ENCODE measurements at regions not wholly inside any gene's neighbourhood (a gene's known extent, or its start where the extent isn't known, plus 50 kb on each side); places are given as distances from the start of the nearest gene placed in this dataset.

DNA sequence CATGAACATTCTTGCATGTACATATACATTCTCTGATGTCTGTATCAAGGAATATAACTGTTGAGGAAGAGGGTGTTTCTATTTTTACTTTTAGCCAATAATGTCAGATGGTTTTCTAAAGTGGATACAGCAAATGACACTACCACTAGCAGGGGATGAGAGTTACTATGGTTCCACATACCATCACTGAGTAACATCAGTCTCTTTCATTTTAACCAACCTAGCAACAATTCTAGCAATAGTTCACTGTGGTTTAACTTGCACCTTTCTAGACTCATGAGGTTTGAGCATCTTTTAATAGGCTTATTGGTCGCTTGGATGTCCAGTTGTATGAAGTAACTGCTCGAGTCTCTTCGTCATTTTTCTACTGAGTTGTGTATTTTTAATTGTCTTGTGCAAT, 68.5 kb upstream of the ZNF746 start:
- H3K4me1 ChIP-seq (ENCODE audit: insufficient read depth): peaks cover 33% of the 10 kb centered on the region
- H3K9me2 ChIP-seq (ENCODE audit: insufficient read depth): no peaks in the 10 kb centered on the region
- WGBS, 2 experiments (ENCODE audit: low coverage in 1 of 2, low lambda C conversion rate in 2 of 2, missing lambda C conversion rate in 2 of 2): 97 to 99% methylated on average over 3 of the region's 3 CpGs
- H3K36me3 ChIP-seq (ENCODE audit: low read depth): peaks cover 16% of the 10 kb centered on the region
- no peak overlapping the region for H3K9ac ChIP-seq
- H3K79me2 ChIP-seq (ENCODE audit: insufficient read depth): peaks cover 87% of the 10 kb centered on the region
- no peak for TF ChIP-seq EZH2phosphoT487 (IDR thresholded peaks at IDR 0.05; ENCODE audit: insufficient read depth, low read depth)
- TF ChIP-seq EZH2 (IDR thresholded peaks at IDR 0.05; ENCODE audit: insufficient read depth, poor library complexity, severe bottlenecking): no peak
- peaks cover 4% of the 10 kb centered on the region for H3K9me3 ChIP-seq (ENCODE audit: low read depth)
- H3F3A ChIP-seq (ENCODE audit: insufficient read depth): peaks cover 20% of the 10 kb centered on the region
- no peaks in the 10 kb centered on the region for H4K20me1 ChIP-seq (ENCODE audit: insufficient read depth)
- H3K4me2 ChIP-seq (ENCODE audit: unreplicated experiment): no peak overlapping the region
- in situ Hi-C loops (cut with MboI): no loop called here
- no peak overlapping the region for H2AFZ ChIP-seq
- no peak overlapping the region for H3K27ac ChIP-seq
- H3K27me3 ChIP-seq (replicated peaks; ENCODE audit: insufficient read depth): no peaks in the 10 kb centered on the region
- no peak for DNase-seq
- H3K4me3 ChIP-seq: no peak overlapping the region

DNA sequence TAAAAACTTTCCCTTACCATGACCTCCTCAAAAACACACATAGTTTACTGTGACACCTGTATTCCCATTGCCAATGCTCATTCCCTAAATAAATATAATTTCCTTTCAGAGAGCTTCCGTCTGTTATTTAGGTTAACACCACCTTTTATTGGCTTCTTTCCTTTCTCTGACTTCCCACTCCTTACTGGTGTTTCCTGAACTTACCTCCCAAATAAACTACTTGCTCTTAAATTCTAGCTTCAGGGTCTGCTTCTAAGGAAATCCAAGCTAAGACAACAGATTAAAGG, 67.4 kb upstream of the ZNF746 start:
- H3K9me2 ChIP-seq (ENCODE audit: insufficient read depth): no peaks in the 10 kb centered on the region
- H3K9me3 ChIP-seq (ENCODE audit: low read depth): peaks cover 4% of the 10 kb centered on the region
- no peak overlapping the region for H3K4me2 ChIP-seq (ENCODE audit: unreplicated experiment)
- DNase-seq: no peak
- H3K36me3 ChIP-seq (ENCODE audit: low read depth): peaks cover 16% of the 10 kb centered on the region
- H3K79me2 ChIP-seq (ENCODE audit: insufficient read depth): peaks cover 88% of the 10 kb centered on the region
- in situ Hi-C loops (cut with MboI): no loop called here
- H3K9ac ChIP-seq: no peak overlapping the region
- TF ChIP-seq EZH2 (IDR thresholded peaks at IDR 0.05; ENCODE audit: insufficient read depth, poor library complexity, severe bottlenecking) (no peak), EZH2phosphoT487 (IDR thresholded peaks at IDR 0.05; ENCODE audit: insufficient read depth, low read depth) (no peak)
- H3K4me3 ChIP-seq: no peak overlapping the region
- H3K27ac ChIP-seq: no peak overlapping the region
- no peaks in the 10 kb centered on the region for H3K27me3 ChIP-seq (replicated peaks; ENCODE audit: insufficient read depth)
- WGBS, 2 experiments (ENCODE audit: low coverage in 1 of 2, low lambda C conversion rate in 2 of 2, missing lambda C conversion rate in 2 of 2): 96 to 100% methylated on average over 1 of the region's 1 CpG
- H2AFZ ChIP-seq: no peak overlapping the region
- peaks cover 26% of the 10 kb centered on the region for H3F3A ChIP-seq (ENCODE audit: insufficient read depth)
- no peaks in the 10 kb centered on the region for H4K20me1 ChIP-seq (ENCODE audit: insufficient read depth)
- H3K4me1 ChIP-seq (ENCODE audit: insufficient read depth): peaks cover 44% of the 10 kb centered on the region

DNA sequence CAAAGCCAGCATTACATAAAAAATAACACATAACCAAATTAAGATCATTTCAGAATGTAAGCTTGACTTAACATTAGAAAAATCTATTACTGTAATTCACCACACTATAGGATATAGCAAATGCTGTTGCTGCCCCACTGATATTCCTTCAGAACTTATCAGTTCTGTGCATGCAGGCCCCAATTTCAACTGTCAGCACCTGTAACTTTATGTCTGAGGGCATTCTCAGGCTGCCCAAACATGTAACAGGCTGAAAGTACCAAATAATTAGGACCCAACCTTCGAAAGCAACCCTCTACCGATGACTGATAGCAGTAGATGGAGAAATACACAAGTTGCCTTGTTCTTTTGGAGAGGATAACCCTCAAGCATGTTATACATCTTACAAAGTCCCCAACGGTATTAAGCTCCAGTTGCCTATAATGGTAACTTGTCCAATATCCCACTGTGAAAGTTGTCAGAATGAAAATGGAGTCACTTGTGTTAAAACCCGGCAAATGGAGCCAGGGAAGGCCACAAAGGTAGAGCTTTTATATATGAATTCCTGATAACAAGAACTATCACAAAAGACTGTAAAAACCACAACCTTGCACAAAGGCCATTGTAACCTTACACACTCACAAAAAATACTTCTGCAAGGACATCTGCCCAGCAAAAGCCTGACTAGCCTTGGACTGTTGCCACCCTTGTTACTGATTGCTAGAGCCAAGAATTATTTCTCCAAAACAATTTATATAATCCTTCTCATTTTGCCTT, 66.9 kb upstream of the ZNF746 start:
- no peak overlapping the region for H3K4me3 ChIP-seq
- H3K9me2 ChIP-seq (ENCODE audit: insufficient read depth): no peaks in the 10 kb centered on the region
- peaks cover 16% of the 10 kb centered on the region for H3K36me3 ChIP-seq (ENCODE audit: low read depth)
- H2AFZ ChIP-seq: no peak overlapping the region
- no peak overlapping the region for H3K27ac ChIP-seq
- DNase-seq: no peak
- no peak overlapping the region for H3K9ac ChIP-seq
- H3K4me2 ChIP-seq (ENCODE audit: unreplicated experiment): no peak overlapping the region
- TF ChIP-seq EZH2 (IDR thresholded peaks at IDR 0.05; ENCODE audit: insufficient read depth, poor library complexity, severe bottlenecking): no peak
- no peak for TF ChIP-seq EZH2phosphoT487 (IDR thresholded peaks at IDR 0.05; ENCODE audit: insufficient read depth, low read depth)
- peaks cover 4% of the 10 kb centered on the region for H3K9me3 ChIP-seq (ENCODE audit: low read depth)
- peaks cover 85% of the 10 kb centered on the region for H3K79me2 ChIP-seq (ENCODE audit: insufficient read depth)
- H3K4me1 ChIP-seq (ENCODE audit: insufficient read depth): peaks cover 49% of the 10 kb centered on the region
- no peaks in the 10 kb centered on the region for H3K27me3 ChIP-seq (replicated peaks; ENCODE audit: insufficient read depth)
- in situ Hi-C loops (cut with MboI): no loop called here
- H3F3A ChIP-seq (ENCODE audit: insufficient read depth): peaks cover 26% of the 10 kb centered on the region
- 98 to 100% methylated on average over 4 of the region's 4 CpGs for WGBS, 2 experiments (ENCODE audit: low coverage in 1 of 2, low lambda C conversion rate in 2 of 2, missing lambda C conversion rate in 2 of 2)
- H4K20me1 ChIP-seq (ENCODE audit: insufficient read depth): no peaks in the 10 kb centered on the region

DNA sequence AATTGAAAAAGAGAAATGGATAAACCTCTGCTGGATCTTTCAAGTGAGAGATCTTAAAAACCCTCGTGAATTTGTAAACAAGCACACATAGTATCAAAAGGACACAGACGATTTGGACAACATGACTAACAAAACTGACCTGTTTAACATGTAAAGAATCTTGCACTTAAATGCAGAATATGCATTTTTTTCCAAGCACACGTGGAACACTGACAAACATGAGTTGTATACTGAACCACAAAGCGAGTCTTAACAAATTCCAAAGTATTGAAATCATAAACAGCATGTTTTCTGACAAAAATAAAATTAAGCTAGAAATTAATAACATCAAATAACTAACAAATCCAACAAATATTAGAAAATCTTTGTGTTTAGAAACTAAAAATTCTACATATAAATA, 65.0 kb upstream of the ZNF746 start:
- in situ Hi-C loops (cut with MboI): no loop called here
- Histone ChIP-seq H3F3A (ENCODE audit: insufficient read depth) (peaks cover 40% of the 10 kb centered on the region), H3K79me2 (ENCODE audit: insufficient read depth) (peaks cover 76% of the 10 kb centered on the region), H3K4me2 (ENCODE audit: unreplicated experiment) (peak overlapping the region; percentile 67), H3K9me3 (ENCODE audit: low read depth) (no peaks in the 10 kb centered on the region), H3K9me2 (ENCODE audit: insufficient read depth) (no peaks in the 10 kb centered on the region), H2AFZ (no peak overlapping the region), H3K27ac (peak overlapping the region; percentile 42), H3K4me3 (peak overlapping the region; percentile 20; the same call in 1 of the 2 replicates), H3K27me3 (replicated peaks; ENCODE audit: insufficient read depth) (no peaks in the 10 kb centered on the region), H3K9ac (no peak overlapping the region), H3K4me1 (ENCODE audit: insufficient read depth) (peaks cover 64% of the 10 kb centered on the region), H3K36me3 (ENCODE audit: low read depth) (peaks cover 7% of the 10 kb centered on the region; the same call in 1 of the 2 replicates), H4K20me1 (ENCODE audit: insufficient read depth) (no peaks in the 10 kb centered on the region)
- TF ChIP-seq EZH2phosphoT487 (IDR thresholded peaks at IDR 0.05; ENCODE audit: insufficient read depth, low read depth) (no peak), EZH2 (IDR thresholded peaks at IDR 0.05; ENCODE audit: insufficient read depth, poor library complexity, severe bottlenecking) (no peak)
- DNase-seq: peak; percentile 70
- WGBS, 2 experiments (ENCODE audit: low coverage in 1 of 2, low lambda C conversion rate in 2 of 2, missing lambda C conversion rate in 2 of 2): 10 to 14% methylated on average over 4 of the region's 4 CpGs

Data from GM23248 (cell line).